ENCODE measurements at regions not wholly inside any gene's neighbourhood (a gene's known extent, or its start where the extent isn't known, plus 50 kb on each side); places are given as distances from the start of the nearest gene placed in this dataset.
"Not testable (repeated sequence)": the region's sequence is repeated elsewhere in the genome, so short reads cannot be mapped to it uniquely, and the experiment has no call there.

DNA sequence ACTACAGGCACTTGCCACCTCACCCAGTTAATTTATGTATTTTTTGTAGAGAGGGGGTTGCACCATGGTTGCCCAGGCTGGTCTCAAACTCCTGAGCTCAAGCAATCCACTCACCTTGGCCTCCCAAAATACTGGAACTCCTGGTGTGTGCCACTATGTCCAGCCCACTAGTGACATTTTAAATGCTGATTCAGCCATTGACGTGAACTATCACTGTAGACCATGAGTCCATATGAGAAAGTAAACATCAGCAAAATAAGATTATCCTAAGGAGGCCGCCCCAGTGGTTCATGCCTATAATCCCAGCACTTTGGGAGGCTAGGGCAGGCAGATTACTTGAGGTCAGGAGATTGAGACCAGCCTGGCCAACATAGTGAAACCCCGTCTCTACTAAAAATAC lies 488.1 kb upstream of the EDIL3 start:
- DNase-seq (ENCODE audit: low spot score): no peak

DNA sequence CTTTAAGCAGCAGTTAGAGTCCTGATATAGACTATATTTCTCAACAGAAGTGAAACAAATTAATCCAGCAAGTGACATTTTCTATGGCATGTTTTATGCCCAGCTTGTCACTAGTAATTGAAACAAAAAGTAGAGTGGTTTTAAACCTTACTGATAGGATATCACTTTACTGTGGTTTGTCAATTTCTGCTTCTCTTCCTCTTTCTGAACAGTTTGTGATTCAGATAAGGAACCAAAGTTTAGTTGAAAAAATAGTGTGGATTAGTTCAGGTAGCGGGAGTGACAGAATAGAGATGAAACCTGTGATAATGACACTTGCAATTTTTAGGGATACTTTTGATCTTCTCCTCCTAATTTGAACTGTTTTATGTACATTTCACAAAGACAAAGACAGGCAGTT lies 485.7 kb upstream of the EDIL3 start:
- Histone ChIP-seq H3K4me1 (ENCODE audit: insufficient read depth) (no peaks in the 10 kb centered on the region), H3K27ac (no peak overlapping the region), H3K4me3 (no peak overlapping the region), H3K36me3 (replicated peaks; ENCODE audit: insufficient read depth, low read depth) (no peaks in the 10 kb centered on the region), H3K27me3 (no peaks in the 10 kb centered on the region), H3K79me2 (no peaks in the 10 kb centered on the region), H3K4me2 (no peak overlapping the region), H4K20me1 (ENCODE audit: insufficient read depth, poor library complexity, severe bottlenecking) (no peaks in the 10 kb centered on the region), H3K9me3 (ENCODE audit: low read depth) (no peaks in the 10 kb centered on the region), H2AFZ (no peak overlapping the region), H3K9me2 (replicated peaks; ENCODE audit: insufficient read depth) (no peaks in the 10 kb centered on the region)
- 0% methylated on average over 1 of the region's 1 CpG for WGBS (ENCODE audit: low lambda C conversion rate, missing lambda C conversion rate)
- no peak for DNase-seq (ENCODE audit: low spot score)
- no peak for TF ChIP-seq EZH2 (IDR thresholded peaks at IDR 0.05; ENCODE audit: borderline replicate concordance)
- no peak for TF ChIP-seq EZH2phosphoT487 (IDR thresholded peaks at IDR 0.05; ENCODE audit: low read depth, severe bottlenecking, unreplicated experiment)

More for the DNA sequence above, 488.1 kb upstream of the EDIL3 start:
- Histone ChIP-seq H3K27ac (no peak overlapping the region), H4K20me1 (ENCODE audit: insufficient read depth, poor library complexity, severe bottlenecking) (no peaks in the 10 kb centered on the region), H3K79me2 (no peaks in the 10 kb centered on the region), H3K4me2 (no peak overlapping the region), H3K36me3 (replicated peaks; ENCODE audit: insufficient read depth, low read depth) (no peaks in the 10 kb centered on the region), H3K4me3 (no peak overlapping the region), H3K4me1 (ENCODE audit: insufficient read depth) (no peaks in the 10 kb centered on the region), H3K9me3 (ENCODE audit: low read depth) (no peaks in the 10 kb centered on the region), H3K27me3 (no peaks in the 10 kb centered on the region), H2AFZ (no peak overlapping the region), H3K9me2 (replicated peaks; ENCODE audit: insufficient read depth) (no peaks in the 10 kb centered on the region)
- WGBS (ENCODE audit: low lambda C conversion rate, missing lambda C conversion rate): 92% methylated on average over 3 of the region's 3 CpGs
- no peak for TF ChIP-seq EZH2phosphoT487 (IDR thresholded peaks at IDR 0.05; ENCODE audit: low read depth, severe bottlenecking, unreplicated experiment)
- no peak for TF ChIP-seq EZH2 (IDR thresholded peaks at IDR 0.05; ENCODE audit: borderline replicate concordance)
- TF ChIP-seq, protein P1, sequence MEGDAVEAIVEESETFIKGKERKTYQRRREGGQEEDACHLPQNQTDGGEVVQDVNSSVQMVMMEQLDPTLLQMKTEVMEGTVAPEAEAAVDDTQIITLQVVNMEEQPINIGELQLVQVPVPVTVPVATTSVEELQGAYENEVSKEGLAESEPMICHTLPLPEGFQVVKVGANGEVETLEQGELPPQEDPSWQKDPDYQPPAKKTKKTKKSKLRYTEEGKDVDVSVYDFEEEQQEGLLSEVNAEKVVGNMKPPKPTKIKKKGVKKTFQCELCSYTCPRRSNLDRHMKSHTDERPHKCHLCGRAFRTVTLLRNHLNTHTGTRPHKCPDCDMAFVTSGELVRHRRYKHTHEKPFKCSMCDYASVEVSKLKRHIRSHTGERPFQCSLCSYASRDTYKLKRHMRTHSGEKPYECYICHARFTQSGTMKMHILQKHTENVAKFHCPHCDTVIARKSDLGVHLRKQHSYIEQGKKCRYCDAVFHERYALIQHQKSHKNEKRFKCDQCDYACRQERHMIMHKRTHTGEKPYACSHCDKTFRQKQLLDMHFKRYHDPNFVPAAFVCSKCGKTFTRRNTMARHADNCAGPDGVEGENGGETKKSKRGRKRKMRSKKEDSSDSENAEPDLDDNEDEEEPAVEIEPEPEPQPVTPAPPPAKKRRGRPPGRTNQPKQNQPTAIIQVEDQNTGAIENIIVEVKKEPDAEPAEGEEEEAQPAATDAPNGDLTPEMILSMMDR (IDR thresholded peaks at IDR 0.05; ENCODE audit: poor library complexity): no peak

GRCh38 chr5:84869675-84870074 lies 485.0 kb upstream of the EDIL3 start:
- H3K4me3 ChIP-seq: no peak overlapping the region
- WGBS (ENCODE audit: low lambda C conversion rate, missing lambda C conversion rate): 70% methylated on average over 8 of the region's 8 CpGs
- H4K20me1 ChIP-seq (ENCODE audit: insufficient read depth, poor library complexity, severe bottlenecking): no peaks in the 10 kb centered on the region
- no peak overlapping the region for H3K27ac ChIP-seq
- no peaks in the 10 kb centered on the region for H3K79me2 ChIP-seq
- no peak overlapping the region for H2AFZ ChIP-seq
- no peak overlapping the region for H3K4me2 ChIP-seq
- no peaks in the 10 kb centered on the region for H3K27me3 ChIP-seq
- no peaks in the 10 kb centered on the region for H3K4me1 ChIP-seq (ENCODE audit: insufficient read depth)
- H3K9me2 ChIP-seq (replicated peaks; ENCODE audit: insufficient read depth): no peaks in the 10 kb centered on the region
- H3K9me3 ChIP-seq (ENCODE audit: low read depth): no peaks in the 10 kb centered on the region
- H3K36me3 ChIP-seq (replicated peaks; ENCODE audit: insufficient read depth, low read depth): no peaks in the 10 kb centered on the region
- DNase-seq (ENCODE audit: low spot score): no peak
- TF ChIP-seq EZH2phosphoT487 (IDR thresholded peaks at IDR 0.05; ENCODE audit: low read depth, severe bottlenecking, unreplicated experiment) (no peak), EZH2 (IDR thresholded peaks at IDR 0.05; ENCODE audit: borderline replicate concordance) (no peak)
- TF ChIP-seq, protein P1 (IDR thresholded peaks at IDR 0.05; ENCODE audit: poor library complexity): no peak

DNA sequence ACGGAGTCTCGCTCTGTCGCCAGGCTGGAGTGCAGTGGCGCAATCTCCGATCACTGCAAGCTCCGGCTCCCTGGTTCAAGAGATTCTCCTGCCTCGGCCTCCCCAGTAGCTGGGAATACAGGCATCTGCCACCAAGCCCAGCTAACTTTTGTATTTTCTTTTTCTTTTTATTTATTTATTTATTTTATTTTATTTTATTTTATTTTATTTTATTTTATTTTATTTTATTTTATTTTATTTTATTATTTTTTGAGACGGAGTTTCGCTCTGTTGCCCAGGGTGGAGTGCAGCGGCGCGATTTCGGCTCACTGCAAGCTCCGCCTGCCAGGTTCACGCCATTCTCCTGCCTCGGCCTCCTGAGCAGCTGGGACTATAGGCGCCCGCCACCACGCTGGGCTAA lies 479.3 kb upstream of the EDIL3 start:
- not testable (repeated sequence) for H3K4me3 ChIP-seq; H3K4me1 ChIP-seq (ENCODE audit: insufficient read depth); H3K27ac ChIP-seq; H3K27me3 ChIP-seq; H3K4me2 ChIP-seq; H3K9me3 ChIP-seq (ENCODE audit: low read depth); DNase-seq (ENCODE audit: low spot score); H3K9me2 ChIP-seq (replicated peaks; ENCODE audit: insufficient read depth); H3K36me3 ChIP-seq (replicated peaks; ENCODE audit: insufficient read depth, low read depth); H2AFZ ChIP-seq; H4K20me1 ChIP-seq (ENCODE audit: insufficient read depth, poor library complexity, severe bottlenecking); H3K79me2 ChIP-seq
- WGBS (ENCODE audit: low lambda C conversion rate, missing lambda C conversion rate): 98% methylated on average over 19 of the region's 19 CpGs

Data from hepatocyte (in vitro differentiated cells).